K562 (cell line): ENCODE measurements at regions not wholly inside any gene's neighbourhood (a gene's known extent, or its start where the extent isn't known, plus 50 kb on each side); places are given as distances from the start of the nearest gene placed in this dataset.

ENCODE experiments used
- CREB1 ChIP-seq, 2 experiments: sonication (generic) in 1 of 2; formaldehyde crosslinking in 1 of 2; IDR thresholded peaks; 2 replicates each; pipeline versions ENCODE4 v1.6.1 to v1.8.0; 2012 to 2022; ENCODE audit warnings: inconsistent platforms in 1 of 2, mild to moderate bottlenecking in 1 of 2, missing genetic modification reagents in 1 of 2, moderate library complexity in 1 of 2
- REST ChIP-seq, 2 experiments: fragments of 450-650 bp; formaldehyde crosslinking in 1 of 2; IDR thresholded peaks; 2 replicates each; pipeline versions ENCODE4 v1.4.0 to v1.6.1; 2014 to 2020; ENCODE audit warnings: mild to moderate bottlenecking in 2 of 2, borderline replicate concordance in 1 of 2, low read depth in 1 of 2
- RREB1 ChIP-seq: fragments of 250-450 bp; sonication (Bioruptor Pico); IDR thresholded peaks from 2 replicates; pipeline ENCODE4 v1.4.0; 2020
- SP2 ChIP-seq: IDR thresholded peaks from 2 replicates; pipeline ENCODE4 v1.6.1; 2011; ENCODE audit warnings: mild to moderate bottlenecking, low read depth, low read length, moderate library complexity; ENCODE audit not compliant: poor library complexity, severe bottlenecking; ENCODE audit errors: extremely low read depth
- USF2 ChIP-seq: sonication (generic); formaldehyde crosslinking; IDR thresholded peaks from 2 replicates; pipeline ENCODE4 v1.5.0; 2020; ENCODE audit warnings: missing genetic modification reagents
- ZBTB2 ChIP-seq: fragments of 450-650 bp; IDR thresholded peaks from 2 replicates; pipeline ENCODE4 v1.6.1; 2016; ENCODE audit warnings: antibody characterized with exemption
- ZNF24 ChIP-seq: fragments of 450-650 bp; IDR thresholded peaks from 2 replicates; pipeline ENCODE4 v1.6.1; 2016

- no peak for TF ChIP-seq CREB1 (IDR thresholded peaks at IDR 0.05)
- no peak for TF ChIP-seq CREB1 (CRISPR knock-in tag; IDR thresholded peaks at IDR 0.05)
- TF ChIP-seq REST (IDR thresholded peaks at IDR 0.05; ENCODE audit: borderline replicate concordance) = no peak
- no peak for TF ChIP-seq REST (CRISPR knock-in tag; IDR thresholded peaks at IDR 0.05; ENCODE audit: low read depth)
- TF ChIP-seq ZBTB2 = no peak
- TF ChIP-seq SP2 = no peak
- no peak for TF ChIP-seq USF2
- TF ChIP-seq RREB1 (CRISPR knock-in tag) = no peak
- no peak for TF ChIP-seq ZNF24
Observed at GRCh38 chr1:168822911-168823310, 93.9 kb upstream of the DPT start.
